ENCODE measurements at regions not wholly inside any gene's neighbourhood (a gene's known extent, or its start where the extent isn't known, plus 50 kb on each side); places are given as distances from the start of the nearest gene placed in this dataset.

GRCh38 chr18:67408240-67408639 is 108.3 kb downstream of the DSEL start:
- H3K4me1 ChIP-seq, result no peaks in the 10 kb centered on the region
- intact Hi-C loops (cut with DNase I), result no loop called here
- no peaks in the 10 kb centered on the region for H3K27me3 ChIP-seq
- DNase-seq (no peak), ATAC-seq (no peak)
- no peaks in the 10 kb centered on the region for H3K9me3 ChIP-seq
- no peak overlapping the region for H3K4me3 ChIP-seq
- no peak for TF ChIP-seq CTCF (IDR thresholded peaks at IDR 0.05)
- WGBS, 2 donors, result 45 to 64% methylated on average over 1 of the region's 1 CpG
- no peak overlapping the region for H3K27ac ChIP-seq
- no peaks in the 10 kb centered on the region for H3K36me3 ChIP-seq

GRCh38 chr18:67406714-67407113 is 109.8 kb downstream of the DSEL start:
- intact Hi-C loops (cut with DNase I), result no loop called here
- Histone ChIP-seq H3K27me3 (no peaks in the 10 kb centered on the region), H3K9me3 (no peaks in the 10 kb centered on the region), H3K36me3 (no peaks in the 10 kb centered on the region), H3K4me1 (no peaks in the 10 kb centered on the region), H3K4me3 (no peak overlapping the region), H3K27ac (no peak overlapping the region)
- TF ChIP-seq CTCF (IDR thresholded peaks at IDR 0.05), result no peak
- 71 to 86% methylated on average over 2 of the region's 2 CpGs for WGBS, 2 donors
- ATAC-seq, result no peak
- DNase-seq, result no peak

- DNase-seq, result no peak
- 23 to 32% methylated on average over 1 of the region's 1 CpG for WGBS, 2 donors
- intact Hi-C loops (cut with DNase I), result no loop called here
Measured at GRCh38 chr18:67402543-67402942, 114.0 kb downstream of the DSEL start.

GRCh38 chr18:67400502-67401117 is 115.9 kb downstream of the DSEL start:
- Histone ChIP-seq H3K36me3 (no peaks in the 10 kb centered on the region), H3K4me1 (no peaks in the 10 kb centered on the region), H3K27me3 (no peaks in the 10 kb centered on the region), H3K9me3 (peaks cover 0 to 30% (median 1%) of the 10 kb centered on the region in 11 donors), H3K27ac (no peak overlapping the region), H3K4me3 (no peak overlapping the region)
- DNase-seq (no peak), ATAC-seq (no peak)
- intact Hi-C loops (cut with DNase I), result no loop called here
- 79 to 86% methylated on average over 4 of the region's 4 CpGs for WGBS, 2 donors
- no peak for TF ChIP-seq CTCF (IDR thresholded peaks at IDR 0.05)

More at GRCh38 chr18:67402543-67402942, 114.0 kb downstream of the DSEL start:
- TF ChIP-seq CTCF (IDR thresholded peaks at IDR 0.05), result no peak
- Histone ChIP-seq H3K4me1 (no peaks in the 10 kb centered on the region), H3K9me3 (peaks cover 0 to 12% (median 0%) of the 10 kb centered on the region in 11 donors), H3K36me3 (no peaks in the 10 kb centered on the region), H3K27ac (no peak overlapping the region), H3K4me3 (no peak overlapping the region), H3K27me3 (no peaks in the 10 kb centered on the region)
- ATAC-seq, result no peak

Data from heart right ventricle (tissue), 16 donors.